ENCODE measurements at regions not wholly inside any gene's neighbourhood (a gene's known extent, or its start where the extent isn't known, plus 50 kb on each side); places are given as distances from the start of the nearest gene placed in this dataset.

- Histone ChIP-seq H3K27ac (ENCODE audit: control insufficient read depth, insufficient read depth) (no peak overlapping the region), H3K4me2 (ENCODE audit: control insufficient read depth, insufficient read depth) (no peak overlapping the region), H3K9me3 (replicated peaks; ENCODE audit: control insufficient read depth, insufficient read depth, low read length) (no peaks in the 10 kb centered on the region; the same call in 2 of the 3 replicates), H3K4me1 (ENCODE audit: control insufficient read depth, insufficient read depth, low read length) (no peaks in the 10 kb centered on the region), H3K79me2 (ENCODE audit: control insufficient read depth, insufficient read depth, low read length) (no peaks in the 10 kb centered on the region), H4K20me1 (ENCODE audit: control insufficient read depth, insufficient read depth) (no peaks in the 10 kb centered on the region), H3K4me3 (no peak overlapping the region), H2AFZ (ENCODE audit: control insufficient read depth, low read depth, low read length) (no peak overlapping the region), H3K9ac (ENCODE audit: control insufficient read depth, insufficient read depth, low read length) (no peak overlapping the region), H3K27me3 (replicated peaks in 1 of 2; ENCODE audit: control insufficient read depth in 2 of 2, insufficient read depth in 2 of 2, low read length in 1 of 2) (peaks cover 0 to 2% of the 10 kb centered on the region in 2 experiments; a peak in 1 of 4 replicates), H3K36me3 (ENCODE audit: control insufficient read depth in 2 of 2, insufficient read depth in 2 of 2, low read length in 1 of 2) (no peaks in the 10 kb centered on the region)
- no TSS peak for BruUV-seq (replicated peaks)
- no peak for ATAC-seq
- intact Hi-C loops (cut with micrococcal nuclease; ENCODE audit: unreplicated experiment) (no loop called here), in situ Hi-C loops (cut with MboI) (no loop called here)
- SMC1A ChIA-PET (ENCODE audit: uncharacterized antibody, unreplicated experiment), result interaction anchor here (0.6 kb wide), 1 partner anchor 27 kb away, joined by 3 read pairs; no protein-coding TSS in a partner anchor
- POLR2A ChIA-PET, result no interaction called here
- CTCF ChIA-PET, result interaction anchor here (0.6 to 0.7 kb wide), 2 partner anchors 9 to 17 kb away, joined by 3 read pairs; no protein-coding TSS in a partner anchor
- TF ChIP-seq SRF (IDR thresholded peaks at IDR 0.05; ENCODE audit: low read depth in 2 of 2, low read length in 2 of 2) (no peak), MAX (IDR thresholded peaks at IDR 0.05; ENCODE audit: low read depth, low read length) (no peak), BCL3 (IDR thresholded peaks at IDR 0.05; ENCODE audit: borderline replicate concordance, insufficient read depth, low read depth, low read length, poor library complexity, severe bottlenecking) (no peak), NRF1 (conservative IDR thresholded peaks at IDR 0.05; ENCODE audit: low read depth, low read length) (no peak), JUND (IDR thresholded peaks at IDR 0.05; ENCODE audit: low read depth, low read length) (no peak), RFX5 (IDR thresholded peaks at IDR 0.05; ENCODE audit: low read depth, low read length) (no peak), ZNF592 (IDR thresholded peaks at IDR 0.05) (no peak), SMAD1 (IDR thresholded peaks at IDR 0.05; ENCODE audit: low read depth, partially characterized antibody) (no peak), NFXL1 (IDR thresholded peaks at IDR 0.05; ENCODE audit: borderline replicate concordance) (no peak), CTCF (IDR thresholded peaks at IDR 0.05 in 2 of 3, conservative IDR thresholded peaks at IDR 0.05 in 1 of 3; ENCODE audit: control insufficient read depth in 2 of 3, extremely low read depth in 1 of 3, insufficient read depth in 1 of 3, low read depth in 3 of 3, low read length in 3 of 3) (no peak), BRCA1 (IDR thresholded peaks at IDR 0.05; ENCODE audit: low read depth, low read length) (no peak), MTA2 (IDR thresholded peaks at IDR 0.05; ENCODE audit: low read depth) (no peak)
- 21% methylated on average over 5 of the region's 5 CpGs for WGBS (ENCODE audit: insufficient coverage, insufficient replicate concordance, low lambda C conversion rate, missing lambda C conversion rate)
- RAD21 ChIA-PET (ENCODE audit: unreplicated experiment), result no interaction called here
- no peak for FAIRE-seq
- no peak for DNase-seq (ENCODE audit: low read depth, low spot score)
These were observed 205.2 kb upstream of the HDAC4 start for GRCh38 chr2:239605976-239606375.

Measured in GM12878 (cell line).